HL-60 (cell line): ENCODE measurements at regions not wholly inside any gene's neighbourhood (a gene's known extent, or its start where the extent isn't known, plus 50 kb on each side); places are given as distances from the start of the nearest gene placed in this dataset.

Experiments used
- DNase-seq, 2 experiments: peaks; one replicate each; pipeline ENCODE4 v3.0.0-alpha.2; 2010 to 2020; ENCODE audit warnings: low read depth in 1 of 2, low spot score in 1 of 2
- H3K27ac ChIP-seq: fragments of 250-450 bp; sonication (Bioruptor Pico); replicated peaks from 2 replicates; pipeline ENCODE4 v1.5.1; 2020; ENCODE audit warnings: mild to moderate bottlenecking, moderate library complexity
- H3K27me3 ChIP-seq: fragments of 250-450 bp; sonication (Bioruptor Pico); 2 replicates; pipeline ENCODE4 v1.5.1; 2021; ENCODE audit warnings: mild to moderate bottlenecking, moderate library complexity; ENCODE audit not compliant: insufficient read depth, poor library complexity, severe bottlenecking
- H3K4me3 ChIP-seq: replicated peaks from 2 replicates; pipeline ENCODE4 v1.5.1; 2011; ENCODE audit warnings: mild to moderate bottlenecking, control low read depth, low read length; ENCODE audit not compliant: insufficient read depth
- CTCF ChIP-seq: IDR thresholded peaks from one replicate; pipeline ENCODE4 v1.5.1; 2011; ENCODE audit warnings: low read length, control low read depth, inconsistent platforms; ENCODE audit not compliant: insufficient read depth
- GABPA ChIP-seq: IDR thresholded peaks from 2 replicates; pipeline ENCODE4 v1.6.1; 2012; ENCODE audit warnings: low read depth
- POLR2AphosphoS5 ChIP-seq: IDR thresholded peaks from 2 replicates; pipeline ENCODE4 v1.6.1; 2012; ENCODE audit warnings: low read depth
- REST ChIP-seq: IDR thresholded peaks from 2 replicates; pipeline ENCODE4 v1.6.1; 2012; ENCODE audit warnings: low read depth; ENCODE audit not compliant: insufficient replicate concordance
- SPI1 ChIP-seq: IDR thresholded peaks from 2 replicates; pipeline ENCODE4 v1.6.1; 2012; ENCODE audit warnings: low read depth, mild to moderate bottlenecking, borderline replicate concordance

- Histone ChIP-seq H3K27ac (no peak overlapping the region), H3K4me3 (no peak overlapping the region), H3K27me3 (peaks cover 3% of the 10 kb centered on the region)
- TF ChIP-seq POLR2AphosphoS5 (no peak), REST (no peak), CTCF (no peak), GABPA (no peak)
- no peak for DNase-seq
Observed at GRCh38 chr4:149961876-149962597, 116.2 kb upstream of the DCLK2 start.

GRCh38 chr4:149964001-149964796 is 114.0 kb upstream of the DCLK2 start:
- H3K27ac ChIP-seq = no peak overlapping the region
- no peak overlapping the region for H3K4me3 ChIP-seq
- TF ChIP-seq POLR2AphosphoS5 = no peak
- no peak for TF ChIP-seq SPI1
- no peak for TF ChIP-seq CTCF
- no peak for TF ChIP-seq GABPA
- TF ChIP-seq REST = no peak
- no peak for DNase-seq
- peaks cover 3% of the 10 kb centered on the region for H3K27me3 ChIP-seq

GRCh38 chr4:149965206-149965605 is 113.0 kb upstream of the DCLK2 start:
- TF ChIP-seq SPI1 (no peak), REST (no peak), GABPA (no peak), CTCF (no peak), POLR2AphosphoS5 (no peak)
- Histone ChIP-seq H3K27me3 (peaks cover 3% of the 10 kb centered on the region), H3K4me3 (no peak overlapping the region), H3K27ac (no peak overlapping the region)
- DNase-seq = no peak
